Skin of body (tissue), 1 donor: ENCODE measurements at regions not wholly inside any gene's neighbourhood (a gene's known extent, or its start where the extent isn't known, plus 50 kb on each side); places are given as distances from the start of the nearest gene placed in this dataset.
"Not testable (repeated sequence)": the region's sequence is repeated elsewhere in the genome, so short reads cannot be mapped to it uniquely, and the experiment has no call there.

Experiments used
- DNase-seq: peaks from one replicate; lab custom pipeline; 2025; lab: John Stamatoyannopoulos, UW

- no peak for DNase-seq
Observed at GRCh38 chr10:105743343-105744056, 1102.4 kb downstream of the SORCS3 start.

- no peak for DNase-seq
Observed at GRCh38 chr10:105742923-105743322, 1101.8 kb downstream of the SORCS3 start.

DNA sequence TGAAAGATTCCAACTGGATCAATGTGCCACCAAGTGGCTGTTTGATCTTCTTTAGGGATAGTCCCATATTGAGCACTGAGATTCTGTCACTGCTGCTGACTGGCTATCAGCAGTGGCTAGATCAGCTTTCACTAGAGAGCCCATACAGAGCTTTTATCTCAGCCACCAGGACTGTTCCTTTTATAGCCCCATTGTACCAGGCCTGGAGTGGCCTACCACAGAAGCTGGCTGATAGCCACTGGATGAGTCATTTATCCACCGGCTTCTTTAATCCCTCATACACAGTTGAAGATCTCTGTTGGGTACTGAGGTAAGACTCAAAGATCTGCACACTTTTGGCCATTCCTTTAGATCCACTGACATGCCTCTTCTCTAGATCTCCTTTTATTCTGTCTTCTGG is 1101.1 kb downstream of the SORCS3 start:
- no peak for DNase-seq

DNA sequence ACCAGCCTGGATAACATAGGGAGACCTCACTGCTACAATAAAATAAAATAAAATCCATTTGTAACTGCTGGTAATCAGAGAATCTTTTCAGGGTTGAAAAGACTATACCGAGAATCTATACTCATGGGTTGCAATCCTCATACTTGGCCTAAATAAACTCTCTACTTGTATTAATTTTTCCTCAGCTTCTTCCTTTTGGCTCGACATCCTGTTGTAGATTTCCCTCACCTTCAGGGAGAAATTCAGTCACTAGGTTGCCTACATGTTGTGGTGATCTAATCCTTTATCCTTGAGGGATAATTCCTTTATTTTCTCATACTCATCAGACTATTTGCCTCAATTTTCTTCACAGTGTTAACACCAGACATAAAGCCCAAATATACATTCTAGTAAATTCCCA is 1093.4 kb downstream of the SORCS3 start:
- DNase-seq = no peak

DNA sequence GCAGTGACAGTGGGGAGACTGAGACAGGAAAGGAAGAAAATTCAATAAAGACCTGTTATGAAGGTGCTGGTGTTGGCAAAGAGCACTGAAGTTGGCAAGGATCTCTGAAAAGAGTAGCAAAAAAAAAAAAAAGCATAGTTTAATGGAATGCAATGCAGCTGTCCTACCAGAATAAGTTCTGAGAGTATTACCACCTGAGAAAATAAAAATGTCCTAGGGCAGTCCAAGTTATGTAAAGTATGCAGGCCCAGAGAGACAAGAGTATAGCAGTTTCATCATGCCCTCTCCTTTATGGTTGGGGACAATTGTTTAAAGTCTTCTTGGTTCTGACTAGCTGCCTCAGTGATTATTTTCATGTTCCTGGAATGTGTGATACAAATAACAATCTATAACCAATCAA is 1092.8 kb downstream of the SORCS3 start:
- DNase-seq = no peak

DNA sequence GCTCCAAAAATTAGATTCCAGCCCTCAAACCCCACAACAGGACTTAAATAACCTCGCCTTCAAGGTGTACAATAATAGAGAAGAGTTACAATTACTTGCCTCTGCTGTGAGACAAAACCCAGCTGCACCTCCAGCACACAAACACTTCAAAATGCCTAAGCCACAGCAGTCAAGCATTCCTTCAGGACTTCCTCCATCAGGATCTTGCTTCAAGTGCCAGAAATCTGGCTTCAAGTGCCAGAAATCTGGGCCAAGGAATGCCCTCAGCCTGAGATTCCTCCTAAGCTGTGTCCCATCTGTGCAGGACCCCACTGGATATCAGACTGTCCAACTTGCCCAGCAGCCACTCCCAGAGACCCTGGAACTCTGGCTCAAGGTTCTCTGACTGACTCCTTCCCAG is 1088.3 kb downstream of the SORCS3 start:
- no peak for DNase-seq

- DNase-seq = not testable (repeated sequence)
Observed at GRCh38 chr10:105727586-105727985, 1086.5 kb downstream of the SORCS3 start.

- DNase-seq = no peak
Observed at GRCh38 chr10:105727131-105727530, 1086.0 kb downstream of the SORCS3 start.

GRCh38 chr10:105726149-105726548 is 1085.1 kb downstream of the SORCS3 start:
- no peak for DNase-seq

- DNase-seq = no peak
Observed at GRCh38 chr10:105725007-105725406, 1083.9 kb downstream of the SORCS3 start.

- DNase-seq = no peak
Observed at GRCh38 chr10:105718207-105718995, 1077.3 kb downstream of the SORCS3 start.

- no peak for DNase-seq
Observed at GRCh38 chr10:105714728-105715127, 1073.6 kb downstream of the SORCS3 start.

- no peak for DNase-seq
Observed at GRCh38 chr10:105707603-105708002, 1066.5 kb downstream of the SORCS3 start.

DNA sequence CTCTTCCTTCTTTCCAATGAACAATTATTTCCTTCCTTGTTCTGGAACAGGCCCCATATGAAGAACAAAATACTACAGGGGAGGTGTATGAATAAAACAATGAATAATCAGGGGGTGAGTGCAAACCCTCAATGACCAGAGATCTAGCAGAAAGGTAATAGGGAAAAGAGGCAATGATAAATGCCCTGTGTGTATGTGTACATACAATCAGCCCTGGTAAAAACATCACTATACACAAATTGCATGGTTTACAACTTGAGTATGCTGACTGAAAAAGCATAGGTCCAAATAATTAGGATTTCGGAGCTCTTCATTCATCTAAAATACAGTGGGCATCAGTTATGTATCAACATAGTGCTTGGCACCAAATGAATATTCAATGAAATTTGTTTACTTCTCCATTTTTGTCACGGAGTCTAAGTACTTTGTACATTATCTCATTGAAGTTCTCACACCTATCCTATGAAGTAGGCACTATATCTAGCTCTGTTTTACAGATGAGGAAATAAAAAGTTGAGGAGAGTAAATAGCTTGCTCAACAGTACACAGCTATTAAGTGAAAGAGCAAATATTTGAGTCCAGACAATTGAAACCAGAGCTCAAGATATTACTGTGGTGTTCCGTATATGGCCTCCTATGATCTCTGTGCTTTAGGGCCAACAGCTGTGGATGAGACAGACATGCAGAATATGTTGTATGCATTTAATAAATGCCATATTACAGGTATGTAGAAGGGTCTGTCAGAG is 1065.4 kb downstream of the SORCS3 start:
- no peak for DNase-seq

- DNase-seq = no peak
Observed at GRCh38 chr10:105702211-105702610, 1061.1 kb downstream of the SORCS3 start.

GRCh38 chr10:105700218-105700617 is 1059.1 kb downstream of the SORCS3 start:
- DNase-seq = no peak

- DNase-seq = no peak
Observed at GRCh38 chr10:105699504-105699903, 1058.4 kb downstream of the SORCS3 start.

- no peak for DNase-seq
Observed at GRCh38 chr10:105698592-105698991, 1057.5 kb downstream of the SORCS3 start.

DNA sequence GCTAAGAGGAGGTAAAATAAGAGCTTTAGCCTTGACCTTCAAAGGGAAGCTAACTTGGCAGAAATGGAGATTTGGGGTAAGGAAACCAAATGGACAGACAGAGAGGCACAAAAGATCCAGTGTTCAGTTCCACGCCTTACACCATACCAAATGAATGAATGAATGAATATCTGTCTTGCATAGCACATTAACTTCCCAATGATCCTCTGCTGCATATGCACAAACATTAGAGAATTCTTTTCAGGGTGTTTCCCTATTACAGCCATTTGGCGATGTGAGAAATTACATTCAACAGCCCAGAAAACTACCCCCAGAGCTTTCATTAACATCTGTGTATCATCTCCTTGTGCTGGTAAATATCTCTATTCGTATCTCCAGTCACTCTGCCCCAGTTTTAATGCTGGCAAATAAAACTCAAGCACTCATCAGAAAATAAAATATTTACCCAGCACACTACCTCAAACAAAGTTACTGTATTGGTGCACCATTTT is 1056.2 kb downstream of the SORCS3 start:
- no peak for DNase-seq

DNA sequence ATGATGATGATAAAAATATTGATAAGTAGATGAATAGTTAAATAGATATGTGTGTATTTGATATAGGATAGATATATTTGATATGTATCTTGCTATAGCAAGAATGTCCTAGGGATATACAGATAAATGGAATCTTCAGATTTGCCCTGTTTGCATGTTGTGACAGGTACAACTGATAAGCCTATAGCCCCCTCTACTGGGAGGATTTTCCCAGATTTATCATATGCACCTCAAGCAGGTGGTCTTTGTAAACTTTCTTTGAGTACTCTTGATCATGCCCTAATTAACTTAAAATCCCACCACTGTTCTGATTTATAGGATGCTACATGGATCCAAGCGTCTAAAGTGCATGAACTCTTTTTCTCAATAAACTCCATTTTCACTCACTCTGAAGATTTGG is 1050.7 kb downstream of the SORCS3 start:
- DNase-seq = no peak

DNA sequence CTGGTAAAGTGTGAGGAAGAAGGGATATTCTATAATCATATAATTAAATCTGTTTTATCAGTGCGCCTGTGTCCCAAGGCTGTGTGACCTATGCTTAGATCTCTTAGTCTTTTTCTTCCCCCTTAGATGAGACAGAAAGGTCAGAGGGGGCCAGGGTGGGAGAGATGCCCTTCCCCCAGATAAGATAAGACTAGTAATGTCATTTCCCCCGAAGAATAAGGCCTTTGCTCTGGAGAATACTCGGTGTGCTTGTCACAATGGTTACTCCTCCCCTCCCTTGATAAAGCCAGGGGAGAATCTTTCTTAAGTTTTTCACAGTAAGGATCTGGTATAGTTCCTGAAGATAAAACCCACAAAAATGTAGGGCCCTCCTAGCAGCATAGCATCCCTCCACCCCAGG is 1041.8 kb downstream of the SORCS3 start:
- DNase-seq = no peak

DNA sequence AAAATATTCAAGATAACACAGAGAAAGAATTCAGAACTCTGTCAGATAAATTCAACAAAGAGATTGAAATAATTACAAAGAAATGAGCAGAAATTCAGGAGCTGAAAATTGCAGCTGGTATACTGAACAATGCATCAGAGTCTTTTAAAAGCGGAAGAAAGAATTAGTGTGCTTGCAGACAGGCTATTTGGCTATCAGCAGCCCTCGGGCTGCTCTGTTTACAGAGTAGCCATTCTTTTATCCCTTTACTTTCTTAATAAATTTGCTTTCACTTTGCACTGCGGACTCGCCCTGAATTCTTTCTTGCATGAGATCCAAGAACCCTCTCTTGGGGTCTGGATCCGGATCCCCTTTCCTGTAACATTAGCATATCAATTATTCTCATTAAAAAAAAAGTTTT is 1040.0 kb downstream of the SORCS3 start:
- no peak for DNase-seq
